ENCODE measurements at regions not wholly inside any gene's neighbourhood (a gene's known extent, or its start where the extent isn't known, plus 50 kb on each side); places are given as distances from the start of the nearest gene placed in this dataset.
A peak's percentile ranks its signal among the peaks of the same experiment; 100 is the strongest.

DNA sequence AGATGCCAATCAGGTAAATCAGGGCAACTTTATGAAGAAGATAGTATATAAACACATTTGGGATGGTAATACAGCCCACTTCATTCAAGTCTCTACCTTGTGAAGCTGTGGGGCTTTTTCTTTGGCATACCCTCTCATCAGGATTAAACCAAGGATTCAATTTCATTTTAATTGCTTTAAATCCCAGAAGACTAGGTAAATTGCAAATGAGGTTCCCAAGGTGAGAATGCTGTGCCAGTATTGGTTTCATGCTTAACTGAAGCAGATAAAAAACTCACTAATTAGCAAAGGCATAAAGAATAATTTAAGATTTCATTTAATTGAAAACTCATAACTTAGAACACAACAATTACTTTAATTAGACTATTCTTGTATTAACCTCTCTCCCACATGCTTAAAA lies 1218.1 kb downstream of the FAM181B start:
- no peak for DNase-seq (ENCODE audit: extremely low read depth, insufficient read length)
- H3K4me3 ChIP-seq (replicated peaks; ENCODE audit: low read depth, low read length), result no peak overlapping the region
- TF ChIP-seq, protein P1, sequence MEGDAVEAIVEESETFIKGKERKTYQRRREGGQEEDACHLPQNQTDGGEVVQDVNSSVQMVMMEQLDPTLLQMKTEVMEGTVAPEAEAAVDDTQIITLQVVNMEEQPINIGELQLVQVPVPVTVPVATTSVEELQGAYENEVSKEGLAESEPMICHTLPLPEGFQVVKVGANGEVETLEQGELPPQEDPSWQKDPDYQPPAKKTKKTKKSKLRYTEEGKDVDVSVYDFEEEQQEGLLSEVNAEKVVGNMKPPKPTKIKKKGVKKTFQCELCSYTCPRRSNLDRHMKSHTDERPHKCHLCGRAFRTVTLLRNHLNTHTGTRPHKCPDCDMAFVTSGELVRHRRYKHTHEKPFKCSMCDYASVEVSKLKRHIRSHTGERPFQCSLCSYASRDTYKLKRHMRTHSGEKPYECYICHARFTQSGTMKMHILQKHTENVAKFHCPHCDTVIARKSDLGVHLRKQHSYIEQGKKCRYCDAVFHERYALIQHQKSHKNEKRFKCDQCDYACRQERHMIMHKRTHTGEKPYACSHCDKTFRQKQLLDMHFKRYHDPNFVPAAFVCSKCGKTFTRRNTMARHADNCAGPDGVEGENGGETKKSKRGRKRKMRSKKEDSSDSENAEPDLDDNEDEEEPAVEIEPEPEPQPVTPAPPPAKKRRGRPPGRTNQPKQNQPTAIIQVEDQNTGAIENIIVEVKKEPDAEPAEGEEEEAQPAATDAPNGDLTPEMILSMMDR (IDR thresholded peaks at IDR 0.05; ENCODE audit: insufficient read depth, low read length, poor library complexity, severe bottlenecking), result no peak
- H3K27me3 ChIP-seq (replicated peaks; ENCODE audit: control insufficient read depth, insufficient read depth, low read length), result no peaks in the 10 kb centered on the region
- H3K36me3 ChIP-seq (ENCODE audit: control insufficient read depth, insufficient read depth, low read length), result no peaks in the 10 kb centered on the region

- TF ChIP-seq, protein P1 (IDR thresholded peaks at IDR 0.05; ENCODE audit: insufficient read depth, low read length, poor library complexity, severe bottlenecking), result peak; percentile 63
- Histone ChIP-seq H3K36me3 (ENCODE audit: control insufficient read depth, insufficient read depth, low read length) (no peaks in the 10 kb centered on the region), H3K27me3 (replicated peaks; ENCODE audit: control insufficient read depth, insufficient read depth, low read length) (no peaks in the 10 kb centered on the region), H3K4me3 (replicated peaks; ENCODE audit: low read depth, low read length) (no peak overlapping the region)
- DNase-seq (ENCODE audit: extremely low read depth, insufficient read length), result peak; percentile 3
Observed at GRCh38 chr11:81497202-81497804, 1236.4 kb downstream of the FAM181B start.

DNA sequence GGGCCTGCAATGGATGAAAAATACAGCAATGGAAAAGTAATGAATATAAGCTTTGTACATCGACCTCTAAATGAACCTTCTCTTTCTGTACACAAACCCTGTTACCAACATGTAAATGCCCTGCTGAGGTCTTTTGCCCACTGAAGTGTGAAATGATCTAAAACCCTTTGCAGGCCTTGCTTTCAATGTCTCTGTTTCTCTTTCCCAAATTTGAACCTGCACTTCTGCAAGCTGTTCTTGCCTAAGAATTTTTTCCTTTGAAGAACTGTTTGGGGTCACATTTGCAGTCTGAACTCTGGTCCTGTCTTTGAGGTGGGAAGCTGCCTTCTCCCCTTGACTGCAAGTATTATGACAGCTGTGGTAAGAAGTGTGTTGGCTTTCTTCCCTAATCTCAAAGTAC lies 1237.1 kb downstream of the FAM181B start:
- DNase-seq (ENCODE audit: extremely low read depth, insufficient read length), result no peak
- H3K27me3 ChIP-seq (replicated peaks; ENCODE audit: control insufficient read depth, insufficient read depth, low read length), result no peaks in the 10 kb centered on the region
- TF ChIP-seq, protein P1 (IDR thresholded peaks at IDR 0.05; ENCODE audit: insufficient read depth, low read length, poor library complexity, severe bottlenecking), result no peak
- no peak overlapping the region for H3K4me3 ChIP-seq (replicated peaks; ENCODE audit: low read depth, low read length)
- H3K36me3 ChIP-seq (ENCODE audit: control insufficient read depth, insufficient read depth, low read length), result no peaks in the 10 kb centered on the region

- Histone ChIP-seq H3K4me3 (replicated peaks; ENCODE audit: low read depth, low read length) (no peak overlapping the region), H3K27me3 (replicated peaks; ENCODE audit: control insufficient read depth, insufficient read depth, low read length) (no peaks in the 10 kb centered on the region), H3K36me3 (ENCODE audit: control insufficient read depth, insufficient read depth, low read length) (no peaks in the 10 kb centered on the region)
- TF ChIP-seq, protein P1 (IDR thresholded peaks at IDR 0.05; ENCODE audit: insufficient read depth, low read length, poor library complexity, severe bottlenecking), result no peak
- no peak for DNase-seq (ENCODE audit: extremely low read depth, insufficient read length)
Observed at GRCh38 chr11:81495699-81496292, 1237.9 kb downstream of the FAM181B start.

DNA sequence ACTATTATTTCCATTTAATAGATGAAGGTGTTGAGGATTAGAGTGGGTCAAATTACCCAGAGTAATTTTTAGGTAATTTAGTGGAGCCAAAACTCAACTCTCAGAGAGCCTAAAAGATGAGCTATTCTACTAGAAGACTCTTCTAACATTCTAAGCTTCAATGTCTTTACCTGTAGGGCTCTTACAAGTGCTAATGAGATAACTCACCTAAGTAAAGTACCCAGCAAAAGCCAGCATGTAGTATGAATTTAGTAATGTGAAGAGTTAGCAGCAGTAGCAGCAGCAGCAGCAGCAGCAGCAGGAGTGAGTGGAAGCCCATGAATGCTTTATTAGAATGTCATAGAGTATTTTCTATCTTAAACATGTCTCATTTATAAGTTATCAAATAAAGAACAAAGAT lies 1239.2 kb downstream of the FAM181B start:
- Histone ChIP-seq H3K4me3 (replicated peaks; ENCODE audit: low read depth, low read length) (no peak overlapping the region), H3K27me3 (replicated peaks; ENCODE audit: control insufficient read depth, insufficient read depth, low read length) (no peaks in the 10 kb centered on the region), H3K36me3 (ENCODE audit: control insufficient read depth, insufficient read depth, low read length) (no peaks in the 10 kb centered on the region)
- TF ChIP-seq, protein P1 (IDR thresholded peaks at IDR 0.05; ENCODE audit: insufficient read depth, low read length, poor library complexity, severe bottlenecking), result no peak
- no peak for DNase-seq (ENCODE audit: extremely low read depth, insufficient read length)

All from GM06990 (cell line).